ENCODE measurements at regions not wholly inside any gene's neighbourhood (a gene's known extent, or its start where the extent isn't known, plus 50 kb on each side); places are given as distances from the start of the nearest gene placed in this dataset. TPM values are rescaled to one million over a fixed set of nuclear protein-coding genes. Genes with fewer than 3 reads are reported as not detected.
"Not testable (repeated sequence)": the region's sequence is repeated elsewhere in the genome, so short reads cannot be mapped to it uniquely, and the experiment has no call there.

DNA sequence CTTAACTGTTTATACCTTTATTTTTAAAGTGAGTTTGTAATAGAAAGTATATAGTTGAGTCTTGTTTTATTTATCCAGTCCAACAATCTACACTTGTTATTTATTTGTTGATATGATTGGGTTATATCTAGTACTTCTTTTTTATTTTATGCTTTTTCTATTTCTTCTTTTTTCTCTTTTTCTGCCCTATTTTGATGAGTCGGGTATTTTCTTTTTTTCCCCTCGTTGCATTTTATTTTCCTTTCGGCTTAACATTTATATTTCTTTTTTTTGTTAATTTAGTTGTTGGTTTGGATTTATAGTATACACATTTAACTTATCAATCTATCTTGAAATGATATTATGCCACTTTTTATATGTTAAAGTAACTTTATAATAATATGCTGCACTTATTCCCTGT, 111.7 kb upstream of the IZUMO3 start:
- DNase-seq (ENCODE audit: low read depth): no peak

GRCh38 chr9:24652181-24652580, 106.5 kb upstream of the IZUMO3 start:
- DNase-seq (ENCODE audit: low read depth): no peak

GRCh38 chr9:24628809-24629208, 83.1 kb upstream of the IZUMO3 start:
- DNase-seq (ENCODE audit: low read depth): not testable (repeated sequence)

DNA sequence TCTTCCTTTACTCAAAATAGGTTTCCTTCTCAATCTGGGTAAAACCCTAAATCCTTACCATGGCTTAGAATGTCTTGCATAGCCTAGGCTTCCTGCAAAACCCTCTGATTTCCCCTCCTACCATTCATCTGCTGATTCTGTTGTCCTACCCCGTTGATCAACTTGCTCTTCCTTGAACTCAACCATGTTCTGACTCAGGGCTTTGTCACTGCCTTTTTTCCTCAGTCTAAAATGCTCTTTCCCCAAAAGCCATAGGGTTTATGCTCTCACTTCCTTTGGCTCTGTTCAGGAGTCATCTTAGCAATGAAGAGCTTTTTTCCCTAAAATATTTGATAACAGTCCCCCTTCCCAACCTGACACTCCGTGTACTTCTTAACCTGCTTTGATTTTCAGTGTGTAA, 79.4 kb upstream of the IZUMO3 start:
- peak; percentile 57 for DNase-seq (ENCODE audit: low read depth)

DNA sequence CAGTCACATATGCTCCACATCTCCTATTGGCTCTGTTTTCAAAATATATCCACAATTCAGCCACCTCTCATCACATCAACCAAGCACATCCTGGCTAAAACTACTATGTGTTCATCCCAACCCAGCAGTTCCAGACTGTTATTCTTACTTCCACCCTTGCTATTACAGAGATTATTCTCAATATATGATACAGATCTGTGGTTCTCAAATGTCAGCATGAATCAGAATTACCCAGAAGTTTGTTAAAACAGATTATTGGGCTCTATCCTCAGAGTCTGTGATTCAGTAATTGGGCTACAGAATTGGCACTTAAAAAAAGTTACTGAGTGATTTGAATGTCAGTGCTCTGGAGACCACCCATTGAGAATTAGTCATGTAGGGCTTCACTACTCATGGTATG, 78.8 kb upstream of the IZUMO3 start:
- DNase-seq (ENCODE audit: low read depth): peak; percentile 20

GRCh38 chr9:24620741-24621140, 75.0 kb upstream of the IZUMO3 start:
- no peak for DNase-seq (ENCODE audit: low read depth)

DNA sequence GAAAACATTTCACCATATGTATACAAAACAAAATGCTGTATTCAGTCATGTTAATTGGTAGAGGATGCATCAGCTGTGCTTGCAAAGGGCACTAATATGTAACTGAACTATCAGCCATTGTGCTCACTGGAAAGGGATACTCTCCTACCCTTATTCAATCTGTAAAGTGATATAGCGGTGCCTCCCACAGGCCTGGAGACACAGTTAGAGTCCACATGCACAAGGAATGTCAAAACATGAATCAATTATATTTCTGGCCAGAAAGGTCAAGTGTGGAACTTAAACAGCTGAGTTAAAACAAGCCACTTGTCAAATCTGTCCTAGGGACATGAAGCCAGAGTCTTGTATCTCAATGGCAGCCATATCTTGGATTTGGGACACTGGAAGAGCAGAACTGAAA, 71.2 kb upstream of the IZUMO3 start:
- no peak for DNase-seq (ENCODE audit: low read depth)

DNA sequence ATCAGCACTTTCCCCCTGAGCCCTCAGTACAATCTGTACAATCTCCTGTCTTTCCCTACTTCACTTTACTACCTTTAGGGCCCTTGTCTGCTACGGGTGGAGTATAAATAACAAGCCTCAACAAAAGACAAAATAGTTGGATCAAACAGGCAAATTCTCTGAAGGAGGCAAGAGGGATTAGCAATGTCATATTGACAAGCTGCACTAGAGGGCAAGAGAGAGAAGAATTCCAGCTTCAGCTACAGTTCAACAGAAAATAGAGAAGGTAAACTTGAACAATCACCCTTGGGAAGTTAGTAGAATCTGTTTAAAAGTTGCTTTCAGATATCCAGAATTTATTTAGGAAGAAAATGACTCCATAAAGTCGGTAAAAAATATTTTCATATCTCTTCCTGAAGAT, 68.4 kb upstream of the IZUMO3 start:
- peak; percentile 7 for DNase-seq (ENCODE audit: low read depth)

- no peak for DNase-seq (ENCODE audit: low read depth)
Observed at GRCh38 chr9:24608599-24608998, 62.9 kb upstream of the IZUMO3 start.

DNA sequence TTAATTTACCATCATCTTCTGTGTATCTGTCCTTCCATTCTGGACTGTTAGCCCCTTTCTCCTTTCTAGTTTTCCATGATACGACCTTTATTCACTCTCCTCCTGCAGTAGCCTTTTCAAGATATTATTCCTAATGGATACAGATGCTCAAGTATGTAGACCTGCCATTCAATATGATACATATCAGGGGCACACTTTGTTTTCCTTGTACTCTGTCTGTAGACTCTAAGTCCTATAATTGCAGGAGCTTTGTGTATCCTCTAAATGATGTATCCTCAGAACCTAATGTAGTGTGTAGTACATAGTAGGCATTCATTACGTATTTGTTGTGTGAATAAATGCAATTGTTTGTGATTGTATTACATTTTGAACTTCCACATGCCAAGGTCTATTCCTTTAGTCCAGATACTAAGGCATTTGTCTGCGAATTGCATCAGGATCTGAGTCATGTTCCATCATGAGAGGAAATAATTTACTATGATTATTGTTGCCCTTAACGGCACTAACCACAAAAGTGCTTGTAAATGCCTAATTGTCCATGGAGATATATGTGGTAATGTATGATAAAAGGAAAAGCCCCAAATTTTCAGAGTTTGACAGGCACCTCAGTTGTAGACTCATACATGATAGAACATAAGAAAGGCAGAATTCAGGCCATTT, 57.1 kb upstream of the IZUMO3 start:
- DNase-seq (ENCODE audit: low read depth): peak; percentile 73

Small RNAs in the stretch of these regions (small RNA-seq; reads per million reads assigned to genes)
- not detected for gene RMRPP5
